DND-41 (cell line): ENCODE measurements at regions not wholly inside any gene's neighbourhood (a gene's known extent, or its start where the extent isn't known, plus 50 kb on each side); places are given as distances from the start of the nearest gene placed in this dataset.

Source experiments
- EZH2 ChIP-seq: IDR thresholded peaks from 3 replicates; pipeline ENCODE4 v1.6.1; 2012; ENCODE audit warnings: borderline replicate concordance, low read depth, mild to moderate bottlenecking, moderate library complexity, low read length, inconsistent platforms; ENCODE audit not compliant: severe bottlenecking
- TF ChIP-seq, protein P1 (sequence below): IDR thresholded peaks from 2 replicates; pipeline ENCODE4 v1.5.1; 2012; ENCODE audit warnings: borderline replicate concordance, low read length, moderate library complexity, mild to moderate bottlenecking; ENCODE audit not compliant: poor library complexity, severe bottlenecking; ENCODE audit errors: extremely low read depth

DNA sequence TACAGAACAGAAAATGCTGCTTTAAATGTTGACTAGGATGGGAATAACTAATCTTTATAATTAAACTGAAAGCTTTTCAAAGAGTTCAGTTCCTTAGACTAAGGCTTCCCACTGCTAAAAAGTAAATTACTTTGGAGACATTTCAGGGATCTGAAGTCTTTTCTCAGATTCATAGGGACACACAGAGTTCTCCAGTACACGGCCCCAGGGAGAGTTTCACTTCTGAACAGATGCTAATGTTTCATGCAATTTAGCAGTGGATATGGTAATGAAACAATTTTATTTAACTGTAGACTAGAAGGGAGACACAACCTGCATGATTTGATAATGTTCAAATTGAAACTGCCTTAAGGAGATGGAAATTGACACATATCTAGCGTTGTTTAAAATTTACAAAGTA is 1282.6 kb downstream of the NCAM2 start:
- TF ChIP-seq, protein P1, sequence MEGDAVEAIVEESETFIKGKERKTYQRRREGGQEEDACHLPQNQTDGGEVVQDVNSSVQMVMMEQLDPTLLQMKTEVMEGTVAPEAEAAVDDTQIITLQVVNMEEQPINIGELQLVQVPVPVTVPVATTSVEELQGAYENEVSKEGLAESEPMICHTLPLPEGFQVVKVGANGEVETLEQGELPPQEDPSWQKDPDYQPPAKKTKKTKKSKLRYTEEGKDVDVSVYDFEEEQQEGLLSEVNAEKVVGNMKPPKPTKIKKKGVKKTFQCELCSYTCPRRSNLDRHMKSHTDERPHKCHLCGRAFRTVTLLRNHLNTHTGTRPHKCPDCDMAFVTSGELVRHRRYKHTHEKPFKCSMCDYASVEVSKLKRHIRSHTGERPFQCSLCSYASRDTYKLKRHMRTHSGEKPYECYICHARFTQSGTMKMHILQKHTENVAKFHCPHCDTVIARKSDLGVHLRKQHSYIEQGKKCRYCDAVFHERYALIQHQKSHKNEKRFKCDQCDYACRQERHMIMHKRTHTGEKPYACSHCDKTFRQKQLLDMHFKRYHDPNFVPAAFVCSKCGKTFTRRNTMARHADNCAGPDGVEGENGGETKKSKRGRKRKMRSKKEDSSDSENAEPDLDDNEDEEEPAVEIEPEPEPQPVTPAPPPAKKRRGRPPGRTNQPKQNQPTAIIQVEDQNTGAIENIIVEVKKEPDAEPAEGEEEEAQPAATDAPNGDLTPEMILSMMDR, result no peak
- no peak for TF ChIP-seq EZH2
